ENCODE measurements at regions not wholly inside any gene's neighbourhood (a gene's known extent, or its start where the extent isn't known, plus 50 kb on each side); places are given as distances from the start of the nearest gene placed in this dataset.
"Not testable (repeated sequence)": the region's sequence is repeated elsewhere in the genome, so short reads cannot be mapped to it uniquely, and the experiment has no call there.

DNA sequence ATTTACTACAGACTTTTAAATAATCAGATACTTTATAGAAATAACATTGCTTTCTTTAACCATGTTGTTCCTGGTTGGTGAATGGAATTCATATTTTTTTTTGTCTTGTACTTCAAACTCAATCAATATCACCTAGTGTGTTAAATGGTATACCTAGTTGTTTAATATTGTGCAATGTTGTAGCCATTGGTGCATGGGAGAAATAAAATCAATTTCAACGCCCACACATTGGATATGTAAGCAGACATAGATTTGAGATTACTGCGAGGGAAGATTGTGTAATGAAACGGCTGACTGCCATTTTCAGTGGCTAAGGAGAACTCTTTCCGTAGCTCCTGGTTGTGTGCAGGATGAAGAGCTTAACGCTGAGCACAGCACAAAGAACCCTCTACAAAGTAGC is 626.1 kb downstream of the TMEM182 start:
- no peak for DNase-seq

DNA sequence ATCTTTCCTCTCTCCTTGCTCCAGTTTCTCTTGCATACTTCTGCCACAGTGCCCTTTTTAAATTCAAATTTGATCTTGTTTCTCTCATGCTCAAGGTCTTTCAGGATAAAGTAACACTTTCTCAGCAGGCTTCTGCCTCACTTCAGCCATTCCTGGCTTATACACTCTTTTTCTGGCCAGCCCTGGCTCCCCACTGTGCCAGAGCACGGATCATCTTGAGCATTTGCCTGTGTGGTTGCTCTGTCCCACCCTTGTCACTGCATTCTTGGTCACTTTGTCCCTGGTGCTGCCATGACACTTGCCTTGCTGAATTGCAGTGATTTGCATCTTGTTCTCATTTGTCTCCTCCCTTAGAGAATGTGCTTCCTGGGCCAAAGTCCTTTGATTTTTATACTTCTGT is 634.3 kb downstream of the TMEM182 start:
- DNase-seq: no peak

DNA sequence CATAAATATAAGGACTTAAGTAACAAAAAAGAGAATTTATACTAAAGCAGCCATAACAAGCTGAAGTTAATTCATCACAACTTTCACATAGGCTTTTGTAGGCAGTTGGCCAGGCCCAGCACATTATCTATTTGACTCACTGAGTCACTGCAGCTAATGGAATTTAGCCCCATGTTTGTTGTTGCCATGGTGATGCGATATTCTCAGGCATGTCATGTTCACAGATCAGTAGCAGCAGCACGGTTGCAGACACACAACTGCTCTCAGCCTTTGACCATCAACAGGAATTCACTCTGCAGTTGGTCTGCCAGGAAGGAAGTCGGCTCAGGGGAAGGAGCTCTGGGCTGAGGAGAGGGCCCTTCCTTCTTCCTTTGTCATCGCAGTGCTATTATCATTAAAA is 639.8 kb downstream of the TMEM182 start:
- DNase-seq: no peak

DNA sequence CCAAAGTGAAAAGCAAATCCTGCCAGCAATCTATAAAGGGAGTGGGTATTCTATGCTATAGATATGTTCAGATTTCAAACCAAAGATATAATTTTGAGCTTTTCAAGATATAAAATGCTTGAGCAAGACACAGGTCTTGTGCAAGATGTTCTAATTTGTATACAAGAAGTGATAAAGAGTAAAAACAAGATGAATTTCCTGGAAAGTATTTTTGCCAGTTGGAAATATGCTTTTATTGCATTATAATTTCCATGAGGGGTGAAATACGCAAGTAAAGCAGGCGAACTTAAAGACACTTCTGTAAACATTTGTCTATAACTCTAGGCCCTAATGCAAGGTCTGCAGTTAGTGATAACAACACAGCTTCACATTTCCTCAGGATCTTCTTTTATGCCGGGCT is 640.5 kb downstream of the TMEM182 start:
- DNase-seq: no peak

DNA sequence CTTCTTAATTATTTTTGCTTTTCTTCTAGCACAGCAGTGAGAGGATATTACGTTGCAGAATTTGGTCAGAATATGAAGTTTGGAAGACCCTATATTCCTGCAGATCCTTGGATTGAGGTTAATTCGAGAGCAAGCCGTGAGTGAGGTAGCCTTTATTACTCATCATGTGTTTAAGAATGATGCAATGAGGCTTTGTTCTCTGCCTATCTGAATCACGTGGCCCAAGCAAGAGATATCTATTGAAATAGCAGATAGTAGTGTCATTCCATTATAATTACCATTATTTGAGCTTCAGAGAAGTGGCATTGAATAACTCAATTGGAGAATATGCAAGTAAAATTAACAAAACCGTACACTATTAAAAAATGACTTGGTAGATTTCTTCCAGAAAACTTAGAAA is 641.1 kb downstream of the TMEM182 start:
- no peak for DNase-seq

DNA sequence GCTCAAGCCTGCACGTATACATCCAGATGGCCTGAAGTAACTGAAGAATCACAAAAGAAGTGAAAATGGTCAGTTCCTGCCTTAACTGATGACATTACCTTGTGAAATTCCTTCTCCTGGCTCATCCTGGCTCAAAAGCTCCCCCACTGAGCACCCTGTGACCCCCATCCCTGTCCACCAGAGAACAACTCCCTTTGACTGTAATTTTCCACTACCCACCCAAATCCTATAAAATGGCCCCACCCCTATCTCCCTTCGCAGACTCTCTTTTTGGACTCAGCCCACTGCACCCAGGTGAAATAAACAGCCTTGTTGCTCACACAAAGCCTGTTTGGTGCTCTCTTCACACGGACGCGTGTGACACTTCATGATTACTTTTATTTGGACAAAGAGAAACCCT is 641.6 kb downstream of the TMEM182 start:
- not testable (repeated sequence) for DNase-seq

DNA sequence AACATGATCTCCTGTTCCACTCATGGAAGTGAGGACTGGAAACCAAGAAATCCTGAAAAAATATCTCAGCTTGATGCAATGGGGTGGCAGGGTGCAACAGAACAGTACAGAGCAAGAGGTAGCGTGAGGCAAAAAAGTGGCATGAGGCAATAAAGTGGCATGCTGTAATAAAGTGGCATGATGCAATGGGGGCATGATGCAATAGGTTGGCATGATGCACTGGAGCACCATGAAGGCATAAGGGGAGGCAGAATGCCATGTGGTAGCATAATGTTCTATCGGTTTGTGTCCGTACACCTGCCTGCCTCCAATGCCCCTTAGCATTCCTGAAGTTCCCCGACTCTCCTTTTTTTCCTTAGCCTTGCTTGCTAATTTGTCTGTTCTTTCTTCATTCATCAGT is 648.4 kb downstream of the TMEM182 start:
- no peak for DNase-seq

DNA sequence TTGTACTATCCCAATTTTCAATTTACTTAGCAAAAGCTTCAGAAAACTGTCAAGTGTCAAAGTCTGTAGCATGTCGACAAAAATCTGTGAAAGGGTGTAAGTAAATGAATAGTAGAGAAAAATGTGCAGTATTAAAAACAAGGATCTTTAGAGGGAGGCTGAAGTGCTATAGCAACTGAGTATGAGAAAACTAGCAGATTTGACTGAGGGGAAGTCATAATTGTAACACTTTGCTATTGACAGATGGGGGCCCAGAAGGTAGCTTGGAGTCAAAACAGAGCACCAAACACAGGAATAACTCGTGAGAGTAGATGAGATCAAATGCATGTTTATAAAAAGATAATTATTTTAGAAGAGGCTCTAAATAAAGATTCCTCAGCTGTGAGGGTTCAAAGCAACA is 657.7 kb downstream of the TMEM182 start:
- no peak for DNase-seq

DNA sequence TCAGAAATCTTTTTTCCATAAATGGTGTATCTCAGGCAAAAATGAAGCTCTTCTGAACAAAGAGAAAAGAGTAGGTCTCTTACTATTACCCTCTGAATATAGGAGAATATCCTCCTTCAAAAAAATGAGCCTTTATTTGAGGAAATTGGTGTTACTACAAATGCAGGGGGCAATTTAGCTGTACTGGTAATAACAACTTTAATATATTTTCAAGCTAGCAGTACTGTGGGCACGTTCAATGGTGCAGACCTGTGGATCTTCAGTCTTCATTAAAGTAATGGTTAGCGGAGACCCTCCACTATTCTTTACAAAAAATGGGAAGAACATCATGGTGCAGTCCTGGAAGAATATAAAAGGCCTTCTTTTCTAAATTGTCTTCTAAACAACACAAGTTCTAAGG is 661.3 kb downstream of the TMEM182 start:
- DNase-seq: no peak

DNA sequence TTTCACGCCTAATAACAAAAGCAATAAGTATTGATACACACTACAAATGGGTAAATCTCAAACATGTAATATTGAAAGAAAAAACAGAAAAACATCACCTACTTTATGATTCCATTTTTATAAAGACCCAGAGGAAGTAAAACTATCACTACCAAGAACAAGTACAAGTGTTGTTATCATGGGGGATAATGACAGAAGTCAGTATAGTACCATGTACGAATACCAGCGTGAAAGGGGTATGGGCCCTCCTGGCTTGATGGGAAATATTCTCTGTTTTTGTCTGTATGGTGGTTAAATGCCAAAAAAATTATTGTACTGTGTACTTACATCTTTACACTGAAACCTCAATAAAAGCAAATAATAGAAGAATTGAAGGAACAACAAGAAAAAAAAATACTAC is 665.7 kb downstream of the TMEM182 start:
- DNase-seq: no peak

DNA sequence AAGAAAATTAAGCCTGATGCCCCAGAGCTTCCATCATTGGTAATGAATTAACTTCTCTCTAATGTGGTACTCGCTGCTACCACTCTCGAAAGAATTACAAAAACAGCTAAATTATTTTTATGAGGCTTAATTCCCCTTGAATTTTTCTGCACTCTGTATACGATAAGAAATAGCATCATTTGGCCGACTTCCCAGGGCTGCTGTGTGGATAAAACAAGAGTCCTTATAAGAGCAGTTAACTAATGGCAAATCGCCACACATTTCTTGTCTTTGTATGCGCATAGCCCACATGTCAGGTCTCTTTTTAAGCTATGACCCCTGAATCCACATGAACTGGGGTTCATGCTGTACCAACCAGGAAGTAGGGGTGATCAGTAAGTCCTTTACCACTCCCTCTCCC is 668.4 kb downstream of the TMEM182 start:
- DNase-seq: no peak

DNA sequence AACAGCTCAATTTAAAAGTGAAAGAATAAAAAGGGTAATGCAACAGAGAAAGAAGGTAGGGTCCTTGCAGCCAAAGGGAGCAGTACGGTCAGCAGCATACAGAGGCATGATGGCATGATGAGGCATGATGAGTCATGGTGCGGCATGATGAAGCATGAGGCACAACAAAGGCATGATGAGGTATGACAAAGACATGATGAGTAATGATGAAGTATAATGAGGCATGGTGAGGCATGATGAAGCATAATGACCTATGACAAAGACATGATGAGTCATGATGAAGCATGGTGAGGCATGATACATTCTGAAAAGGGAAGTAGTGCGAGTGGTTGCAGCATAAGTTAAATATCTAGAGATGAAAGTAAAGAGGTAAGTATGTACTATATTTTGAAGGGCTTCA is 673.2 kb downstream of the TMEM182 start:
- peak; percentile 31 for DNase-seq

DNA sequence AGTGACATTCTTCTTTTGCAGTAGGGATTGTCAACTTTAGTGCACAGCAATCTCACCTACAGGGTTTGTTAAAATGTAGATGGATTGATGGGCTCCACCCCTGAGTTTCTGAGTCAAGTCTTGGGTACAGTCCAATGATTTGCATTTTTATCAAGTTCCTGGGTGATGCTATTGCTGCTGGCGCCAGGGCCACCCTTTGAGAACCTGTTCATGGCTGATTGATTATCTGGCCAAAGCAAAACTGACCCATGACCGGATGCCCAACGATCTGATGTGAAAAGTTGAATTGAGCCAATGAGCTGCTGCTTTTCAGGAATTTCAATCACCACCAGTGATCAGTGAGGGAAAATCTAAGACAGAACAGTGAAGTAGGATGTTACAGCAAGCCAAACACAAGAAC is 675.3 kb downstream of the TMEM182 start:
- DNase-seq: no peak

DNA sequence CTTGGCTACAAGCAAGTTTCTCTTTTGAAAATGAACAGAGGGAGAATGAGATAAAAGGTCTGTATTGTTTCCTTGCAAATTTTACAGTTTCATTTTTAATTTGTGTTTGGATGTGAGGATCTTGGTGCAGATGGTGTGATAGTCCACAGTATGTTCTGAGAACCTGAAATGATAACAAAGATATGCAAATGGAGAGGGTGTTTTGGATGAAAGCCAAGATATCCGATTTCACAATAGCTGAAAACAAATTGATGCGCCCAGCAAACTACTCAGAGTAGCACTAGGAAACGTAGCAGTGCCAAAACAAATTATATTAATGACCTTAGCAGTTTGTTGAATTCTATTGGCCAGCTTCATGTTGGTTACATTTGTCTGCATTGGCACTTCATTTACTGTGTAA is 683.5 kb downstream of the TMEM182 start:
- DNase-seq: no peak

DNA sequence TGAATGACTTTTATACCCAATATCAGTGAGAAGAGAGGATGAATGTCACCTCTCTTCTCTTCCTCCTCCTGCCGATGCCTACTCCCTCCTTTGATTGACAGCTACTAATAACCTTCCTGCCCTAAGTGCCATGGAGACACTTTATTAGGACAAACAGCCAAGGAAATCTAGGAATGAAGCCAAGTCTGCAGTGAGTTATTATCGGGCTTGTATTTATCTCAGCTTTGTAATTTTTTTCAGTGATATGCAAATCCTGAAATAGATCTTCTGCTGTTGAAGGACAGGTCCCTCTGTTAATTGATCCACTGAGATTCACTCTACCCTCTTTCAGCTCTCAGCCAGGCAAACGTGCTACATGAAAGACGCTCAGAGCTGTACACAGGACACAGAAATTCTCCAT is 686.7 kb downstream of the TMEM182 start:
- no peak for DNase-seq

DNA sequence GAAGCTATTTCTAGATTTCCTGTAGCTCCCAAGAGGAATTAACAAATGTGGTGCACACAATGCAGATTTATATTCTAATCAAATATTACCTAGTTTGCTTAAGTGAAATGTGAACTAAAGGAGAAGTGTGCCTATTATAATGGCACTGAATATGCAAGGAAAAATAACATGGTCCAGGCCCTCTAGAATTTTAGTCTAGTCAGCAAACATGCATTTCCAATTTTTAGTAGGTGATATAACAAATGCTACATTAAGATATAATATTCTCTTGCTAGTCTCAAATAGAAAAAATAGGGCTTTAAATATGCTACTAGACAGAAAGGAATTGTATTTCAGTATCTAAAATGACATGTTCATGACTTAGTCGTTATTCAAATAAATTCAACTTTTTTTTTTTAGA is 689.5 kb downstream of the TMEM182 start:
- no peak for DNase-seq

DNA sequence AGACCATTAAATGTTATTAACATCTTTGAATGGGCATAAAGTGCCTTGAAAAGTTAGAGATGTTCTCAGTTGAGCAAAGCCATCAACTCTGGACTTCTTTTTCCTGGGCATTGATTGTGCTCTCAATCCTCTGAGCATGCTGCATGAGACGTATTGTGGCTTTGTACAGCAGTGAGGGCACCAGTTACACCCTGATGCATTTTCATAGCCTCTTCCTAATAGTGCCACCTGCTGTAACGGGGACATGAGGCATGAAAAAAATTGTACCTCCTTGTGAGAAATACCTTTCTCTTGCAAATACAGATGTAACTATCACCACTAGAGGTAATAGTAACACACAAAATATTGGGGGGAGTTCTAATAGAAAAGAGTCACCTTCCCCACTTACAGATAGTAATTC is 697.5 kb downstream of the TMEM182 start:
- DNase-seq: no peak

DNA sequence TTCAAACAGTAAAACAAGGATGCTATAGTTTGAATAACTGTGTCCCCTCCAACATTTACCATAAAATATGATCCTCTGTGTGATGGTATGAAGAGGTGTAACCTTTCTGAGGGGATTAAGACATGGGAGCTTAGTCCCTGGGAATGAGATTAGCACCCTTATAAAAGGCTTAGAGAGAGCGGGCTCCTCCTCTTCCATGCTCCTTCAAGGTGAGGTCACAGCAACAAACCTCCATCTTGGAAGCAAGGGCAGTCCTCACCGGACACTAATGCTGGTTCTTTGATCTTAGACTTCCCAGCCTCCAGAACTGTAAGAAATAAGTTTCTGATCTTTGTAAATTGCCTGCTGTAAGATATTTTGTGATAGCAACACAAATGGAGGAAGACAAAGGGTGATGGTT is 700.3 kb downstream of the TMEM182 start:
- no peak for DNase-seq

DNA sequence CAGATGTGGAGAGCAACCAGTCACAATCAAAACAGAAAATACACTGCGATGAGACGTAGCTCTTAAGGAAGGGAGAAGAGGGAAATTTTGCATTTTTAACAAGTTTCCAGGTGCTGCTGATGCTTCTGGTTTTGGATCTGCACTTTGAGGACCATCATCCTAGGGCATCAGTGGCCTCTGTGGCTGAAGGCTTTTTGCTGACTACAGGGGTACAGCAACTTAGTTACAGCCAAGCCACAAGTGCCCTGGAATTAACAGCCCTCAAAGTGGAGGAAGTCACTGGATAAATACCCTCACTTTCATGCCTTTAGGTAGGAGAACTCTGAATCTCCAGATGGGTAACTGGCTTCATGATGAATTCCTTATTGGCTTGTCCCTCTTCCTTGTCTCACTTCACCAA is 700.9 kb downstream of the TMEM182 start:
- no peak for DNase-seq

DNA sequence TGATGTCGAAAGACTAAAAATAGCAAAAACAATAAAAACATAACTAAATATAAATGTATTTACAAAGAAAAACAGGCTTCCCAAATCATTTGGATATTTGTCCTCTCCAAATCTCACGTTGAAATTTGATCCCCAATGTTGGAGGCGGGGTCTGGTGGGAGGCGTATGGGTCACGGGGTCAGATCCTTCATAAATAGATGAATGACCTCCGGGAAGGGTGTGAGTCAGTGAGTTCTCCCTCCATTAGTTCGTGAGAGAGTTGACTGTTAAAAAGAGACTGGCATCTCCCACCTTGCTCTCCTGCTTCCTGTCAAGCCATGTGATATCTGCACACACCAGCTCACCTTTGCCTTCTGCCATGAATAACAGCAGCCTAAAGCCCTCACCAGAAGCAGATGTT is 703.0 kb downstream of the TMEM182 start:
- DNase-seq: no peak

DNA sequence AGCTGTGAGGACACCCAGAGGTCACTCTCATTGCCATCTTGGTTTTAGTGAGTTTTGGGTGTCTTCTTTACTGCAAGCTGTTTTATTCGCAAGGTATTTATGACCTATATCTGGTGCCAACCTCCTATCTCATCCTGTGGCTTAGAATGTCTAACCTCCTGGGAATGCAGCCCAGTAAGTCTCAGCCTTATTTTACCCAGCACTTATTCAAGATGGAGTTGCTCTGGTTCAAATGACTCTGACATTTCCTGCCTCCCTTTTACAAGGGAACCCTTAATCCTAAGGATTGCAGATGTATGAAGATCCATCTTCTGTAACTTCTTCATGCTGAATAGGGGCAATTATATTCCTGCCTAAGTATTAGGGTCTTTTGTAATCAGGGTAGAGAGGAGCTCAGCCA is 708.0 kb downstream of the TMEM182 start:
- DNase-seq: no peak

DNA sequence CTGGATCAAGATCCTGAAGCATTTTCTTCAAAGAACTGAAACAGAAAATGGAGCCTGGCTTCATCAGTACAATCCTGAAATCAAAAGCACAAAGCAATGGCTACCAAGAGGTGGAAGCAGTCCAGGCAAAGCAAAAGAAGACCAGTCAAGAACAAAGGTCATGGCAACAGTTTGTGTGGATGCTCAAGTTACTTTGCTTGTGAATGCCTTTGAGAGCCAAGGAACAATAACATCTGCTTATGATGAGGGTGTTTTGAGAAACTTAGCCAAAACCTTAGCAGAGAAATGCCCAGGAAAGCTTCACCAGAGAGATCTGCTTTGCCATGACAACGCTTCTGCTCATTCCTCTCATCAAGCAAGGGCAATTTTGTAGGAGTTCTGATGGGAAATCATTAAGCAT is 723.1 kb downstream of the TMEM182 start:
- no peak for DNase-seq

DNA sequence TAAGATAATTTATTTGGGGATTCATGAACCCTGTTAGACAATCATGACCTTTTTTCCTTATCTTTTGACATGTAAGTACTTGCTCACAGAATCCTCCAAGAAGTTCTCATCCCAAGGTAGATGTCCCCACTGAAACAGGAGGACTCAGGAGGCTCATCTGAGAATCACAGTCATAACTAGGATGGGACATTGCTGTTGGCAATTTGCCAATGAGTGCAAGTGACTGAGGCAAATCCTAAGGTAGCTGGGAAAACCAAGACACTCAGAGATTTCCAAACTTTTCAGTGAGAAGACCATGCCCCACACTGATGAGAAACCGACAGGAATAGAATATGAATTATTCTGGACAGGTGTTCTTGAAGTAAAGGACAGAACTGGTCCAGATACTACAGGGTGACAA is 735.0 kb downstream of the TMEM182 start:
- no peak for DNase-seq

DNA sequence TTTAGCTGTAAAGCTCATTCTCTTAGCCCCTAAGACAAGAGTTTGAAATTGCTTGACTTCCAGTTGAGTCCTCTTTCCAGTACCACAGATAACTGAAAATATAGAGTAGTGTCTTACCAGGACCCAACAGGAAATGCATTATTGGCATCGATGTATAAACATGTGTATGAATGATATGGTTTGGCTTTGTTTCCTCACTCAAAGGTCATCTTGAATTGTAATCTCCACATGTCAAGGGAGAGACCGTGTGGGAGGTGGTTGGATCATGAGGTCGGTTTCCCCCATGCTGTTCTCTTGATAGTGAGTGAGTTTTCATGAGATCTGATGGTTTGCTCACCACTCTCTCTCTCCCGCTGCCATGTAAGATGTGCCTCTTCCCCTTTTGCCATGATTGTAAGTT is 745.0 kb downstream of the TMEM182 start:
- no peak for DNase-seq

DNA sequence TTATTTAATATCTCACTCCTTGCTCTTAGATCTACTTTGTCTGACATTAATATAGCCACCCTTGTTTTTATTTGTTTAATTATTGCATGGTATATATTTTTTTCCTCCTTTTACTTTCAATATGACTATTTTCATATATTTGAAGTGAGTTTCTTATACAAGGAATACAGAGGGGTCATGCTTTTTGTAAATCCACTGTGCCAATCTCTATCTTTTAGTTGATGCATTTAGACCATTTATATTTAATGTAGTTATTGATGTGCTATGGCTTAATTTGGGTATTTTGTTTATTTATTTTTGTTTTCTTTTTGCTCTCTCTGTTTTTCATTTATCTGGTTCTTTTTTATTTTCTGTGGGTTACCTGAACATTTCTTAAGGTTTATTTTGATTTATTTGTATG is 750.6 kb downstream of the TMEM182 start:
- DNase-seq: no peak

DNA sequence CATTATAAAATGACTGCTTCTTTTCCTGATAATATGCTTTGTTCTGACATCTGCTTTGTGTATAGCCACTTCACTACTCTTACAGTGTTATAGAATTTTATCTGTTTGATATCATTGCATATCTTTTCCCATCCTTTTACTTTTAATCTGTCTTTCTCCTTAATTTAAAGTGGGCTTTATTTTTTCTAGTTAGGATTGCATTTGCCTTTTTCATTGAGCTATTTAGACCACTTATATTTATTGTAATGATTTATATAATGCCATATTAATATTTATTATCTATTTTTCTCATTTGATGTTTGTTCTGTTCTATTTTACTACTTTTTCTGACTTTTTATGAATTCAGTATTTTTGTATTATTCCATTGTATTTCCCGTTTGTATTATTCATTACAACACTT is 758.7 kb downstream of the TMEM182 start:
- no peak for DNase-seq
